Heart left ventricle (tissue), 16 donors: ENCODE measurements at regions not wholly inside any gene's neighbourhood (a gene's known extent, or its start where the extent isn't known, plus 50 kb on each side); places are given as distances from the start of the nearest gene placed in this dataset.

Experiments
- ATAC-seq, 4 donors: fragments of 200-7000 bp; cut with Tn5 transposase; one replicate each; pipeline ENCODE4 v1.9.1; 2020 to 2022; ENCODE audit warnings: moderate library complexity in 4 of 4, mild to moderate bottlenecking in 3 of 4, moderate number of reproducible peaks in 1 of 4
- DNase-seq, 5 donors: peaks; one replicate each; pipeline ENCODE4 v3.0.0-alpha.2; 2020
- H3K27ac ChIP-seq, 12 donors: fragments of 200-600 bp; sonication (generic) in 4 of 12; one replicate each; pipeline versions ENCODE4 v1.5.0 to v1.8.0; 2016 to 2022; ENCODE audit warnings: mild to moderate bottlenecking in 2 of 12
- H3K27me3 ChIP-seq, 9 donors: fragments of 200-600 bp; sonication (generic) in 2 of 9; one replicate each; pipeline versions ENCODE4 v1.5.1 to v1.8.0; 2016 to 2022; ENCODE audit warnings: mild to moderate bottlenecking in 3 of 9
- H3K36me3 ChIP-seq, 9 donors: fragments of 200-600 bp; sonication (generic) in 2 of 9; one replicate each; pipeline versions ENCODE4 v1.5.0 to v1.8.0; 2018 to 2022; ENCODE audit warnings: mild to moderate bottlenecking in 2 of 9
- H3K4me1 ChIP-seq, 12 donors: fragments of 200-600 bp; sonication (generic) in 4 of 12; one replicate each; pipeline versions ENCODE4 v1.5.0 to v1.8.0; 2016 to 2022; ENCODE audit warnings: mild to moderate bottlenecking in 3 of 12
- H3K4me3 ChIP-seq, 12 donors: fragments of 200-600 bp; sonication (generic) in 4 of 12; one replicate each; pipeline versions ENCODE4 v1.5.0 to v1.8.0; 2017 to 2022; ENCODE audit warnings: mild to moderate bottlenecking in 9 of 12, moderate library complexity in 4 of 12
- H3K9me3 ChIP-seq, 12 donors: fragments of 200-600 bp; sonication (generic) in 4 of 12; one replicate each; pipeline versions ENCODE4 v1.5.0 to v1.8.0; 2016 to 2022; ENCODE audit warnings: mild to moderate bottlenecking in 1 of 12
- POLR2A ChIP-seq, 2 donors: fragments of 450-650 bp; IDR thresholded peaks; one replicate each; pipeline ENCODE4 v1.6.1; 2017; ENCODE audit warnings: antibody characterized with exemption in 2 of 2, mild to moderate bottlenecking in 2 of 2, moderate library complexity in 2 of 2
- WGBS, 4 donors: extraction: QIAGEN DNeasy Blood & Tissue Kit in 2 of 4; methylation state at CpG; one replicate each; pipeline versions ENCODE4 v1.1.5 to v1.1.7; 2013 to 2018; 5-methylcytosine and 5-hydroxymethylcytosine counted together
- intact Hi-C, 10 donors: fragments of 100-400 bp; cut with DNase I; formaldehyde crosslinking; loops; one replicate each; pipeline versions ENCODE4 v1.11.1 to v1.14.2; 2022
- TF ChIP-seq, protein P1 (sequence below), 12 donors: fragments of 200-600 bp; sonication (generic) in 4 of 12; IDR thresholded peaks; one replicate each; pipeline versions ENCODE4 v1.5.0 to v1.8.0; 2018 to 2022; ENCODE audit warnings: antibody characterized with exemption in 12 of 12, mild to moderate bottlenecking in 5 of 12
- donor health status: ischemic (EF 13 %, LVEDD 7.1; RV severe dilation, severe dysfunction).
- donor health status: healthy with polysubstance abuse.
- donor health status: DM: no; HTN: yes; CAD: no.
- donor health status: DM: no; HTN: no; CAD: no.
- donor health status: ischemic (EF 25% LVEDD 6.9; RV normal size, moderate dysfunction).
- donor health status: ischemic (EF 25% LVEDD 5.7; RV mildly dilated, moderate dysfunction).
- donor health status: healthy.
- donor health status: DM: yes; HTN: yes; CAD: no.
- donor health status: ischemic (EF 35%, LVEDD 5.7; RV mildly dilated, moderate dysfunction).
- donor health status: nonischemic (EF 11% LVEDD 7.7; RV severe dilation, severe dysfunction).
- donor health status: DM: yes; HTN: yes; CAD: no.
- donor health status: PGD.
- donor health status: ischemic (EF 29% LVEDD 5.4; RV normal size, mild dysfunction).
- donor health status: nonischemic (EF 23%, LVEDD 6.1; RV moderate dilation, normal function).

DNA sequence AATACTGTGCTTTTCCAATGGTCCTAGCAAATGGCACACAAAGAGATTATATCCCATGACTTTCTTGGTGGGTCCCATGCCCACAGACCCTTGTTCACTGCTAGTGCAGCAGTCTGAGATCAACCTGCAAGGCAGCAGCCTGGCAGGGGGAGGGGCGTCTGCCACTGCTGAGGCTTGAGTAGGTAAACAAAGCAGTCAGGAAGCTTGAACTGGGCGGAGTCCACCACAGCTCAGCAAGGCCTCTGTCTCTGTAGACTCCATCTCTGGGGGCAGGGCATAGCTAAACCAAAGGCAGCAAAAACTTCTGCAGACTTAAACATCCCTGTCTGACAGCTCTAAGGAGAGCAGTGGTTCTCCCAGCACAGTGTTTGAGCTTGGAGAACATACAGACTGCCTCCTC, 82.9 kb downstream of the ZNF737 start:
- intact Hi-C loops = no loop called here
- ATAC-seq = no peak

DNA sequence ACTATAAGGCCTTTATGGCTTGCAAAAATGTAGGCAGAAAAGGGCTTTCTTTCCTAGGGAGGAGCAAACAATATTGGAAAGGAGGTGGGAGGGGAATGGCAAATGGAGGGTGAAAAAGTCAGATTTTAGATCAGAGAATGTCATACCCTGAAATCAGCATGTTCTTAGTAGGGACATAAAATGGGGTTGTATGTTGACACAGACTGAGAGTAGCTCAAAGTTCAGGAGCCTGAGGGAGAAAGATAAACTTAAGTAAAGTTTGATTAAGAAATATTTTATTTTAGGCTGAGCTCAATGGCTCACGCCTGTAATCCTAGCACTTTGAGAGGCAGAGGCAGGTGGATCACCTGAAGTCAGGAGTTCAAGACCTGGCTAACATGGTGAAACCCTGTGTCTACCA, 83.8 kb downstream of the ZNF737 start:
- Histone ChIP-seq H3K4me1 (no peaks in the 10 kb centered on the region), H3K27ac (no peak overlapping the region), H3K36me3 (no peaks in the 10 kb centered on the region), H3K27me3 (no peaks in the 10 kb centered on the region), H3K9me3 (peaks cover 0 to 12% (median 0%) of the 10 kb centered on the region in 12 donors), H3K4me3 (no peak overlapping the region)
- no peak for DNase-seq
- 80 to 92% (median 87%) methylated on average over 1 of the region's 1 CpG for WGBS, 4 donors
- intact Hi-C loops = no loop called here
- TF ChIP-seq, protein P1, sequence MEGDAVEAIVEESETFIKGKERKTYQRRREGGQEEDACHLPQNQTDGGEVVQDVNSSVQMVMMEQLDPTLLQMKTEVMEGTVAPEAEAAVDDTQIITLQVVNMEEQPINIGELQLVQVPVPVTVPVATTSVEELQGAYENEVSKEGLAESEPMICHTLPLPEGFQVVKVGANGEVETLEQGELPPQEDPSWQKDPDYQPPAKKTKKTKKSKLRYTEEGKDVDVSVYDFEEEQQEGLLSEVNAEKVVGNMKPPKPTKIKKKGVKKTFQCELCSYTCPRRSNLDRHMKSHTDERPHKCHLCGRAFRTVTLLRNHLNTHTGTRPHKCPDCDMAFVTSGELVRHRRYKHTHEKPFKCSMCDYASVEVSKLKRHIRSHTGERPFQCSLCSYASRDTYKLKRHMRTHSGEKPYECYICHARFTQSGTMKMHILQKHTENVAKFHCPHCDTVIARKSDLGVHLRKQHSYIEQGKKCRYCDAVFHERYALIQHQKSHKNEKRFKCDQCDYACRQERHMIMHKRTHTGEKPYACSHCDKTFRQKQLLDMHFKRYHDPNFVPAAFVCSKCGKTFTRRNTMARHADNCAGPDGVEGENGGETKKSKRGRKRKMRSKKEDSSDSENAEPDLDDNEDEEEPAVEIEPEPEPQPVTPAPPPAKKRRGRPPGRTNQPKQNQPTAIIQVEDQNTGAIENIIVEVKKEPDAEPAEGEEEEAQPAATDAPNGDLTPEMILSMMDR (IDR thresholded peaks at IDR 0.05) = no peak
- no peak for TF ChIP-seq POLR2A (IDR thresholded peaks at IDR 0.05)
- ATAC-seq = no peak

More for the DNA sequence above, 82.9 kb downstream of the ZNF737 start:
- H3K27ac ChIP-seq = no peak overlapping the region
- TF ChIP-seq, protein P1 (IDR thresholded peaks at IDR 0.05) = no peak
- TF ChIP-seq POLR2A (IDR thresholded peaks at IDR 0.05) = no peak
- no peak overlapping the region for H3K4me3 ChIP-seq
- no peaks in the 10 kb centered on the region for H3K27me3 ChIP-seq
- no peaks in the 10 kb centered on the region for H3K36me3 ChIP-seq
- no peaks in the 10 kb centered on the region for H3K4me1 ChIP-seq
- no peak for DNase-seq
- WGBS, 4 donors = 44 to 50% (median 45%) methylated on average over 2 of the region's 2 CpGs
- peaks cover 0 to 22% (median 0%) of the 10 kb centered on the region in 12 donors for H3K9me3 ChIP-seq

DNA sequence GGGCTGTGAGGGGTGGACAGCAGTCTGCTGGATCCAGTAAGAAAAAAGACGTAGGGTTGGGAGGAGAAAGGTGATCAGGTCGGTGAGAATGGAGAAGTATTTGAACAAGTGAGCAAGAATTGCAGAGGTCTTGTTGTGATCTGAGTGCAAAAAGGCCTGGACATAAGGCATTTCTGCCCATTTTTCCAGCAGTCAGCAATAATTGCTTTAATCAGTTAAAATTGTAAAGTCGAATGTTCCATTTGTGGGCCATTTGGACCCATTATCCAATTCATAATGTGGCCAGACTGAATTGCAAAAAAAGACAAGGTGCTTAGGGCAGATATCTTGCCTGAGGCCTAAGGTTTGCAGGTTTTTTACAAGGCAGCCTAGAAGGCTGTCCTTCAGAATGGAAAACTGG, 86.1 kb downstream of the ZNF737 start:
- TF ChIP-seq, protein P1 (IDR thresholded peaks at IDR 0.05) = no peak
- TF ChIP-seq POLR2A (IDR thresholded peaks at IDR 0.05) = no peak
- no peak for DNase-seq
- Histone ChIP-seq H3K4me3 (no peak overlapping the region), H3K27me3 (no peaks in the 10 kb centered on the region), H3K9me3 (peaks cover 0 to 8% (median 0%) of the 10 kb centered on the region in 12 donors), H3K36me3 (no peaks in the 10 kb centered on the region), H3K4me1 (no peaks in the 10 kb centered on the region), H3K27ac (no peak overlapping the region)
- no peak for ATAC-seq
- intact Hi-C loops = no loop called here
- WGBS, 4 donors = 74 to 80% (median 78%) methylated on average over 3 of the region's 3 CpGs

DNA sequence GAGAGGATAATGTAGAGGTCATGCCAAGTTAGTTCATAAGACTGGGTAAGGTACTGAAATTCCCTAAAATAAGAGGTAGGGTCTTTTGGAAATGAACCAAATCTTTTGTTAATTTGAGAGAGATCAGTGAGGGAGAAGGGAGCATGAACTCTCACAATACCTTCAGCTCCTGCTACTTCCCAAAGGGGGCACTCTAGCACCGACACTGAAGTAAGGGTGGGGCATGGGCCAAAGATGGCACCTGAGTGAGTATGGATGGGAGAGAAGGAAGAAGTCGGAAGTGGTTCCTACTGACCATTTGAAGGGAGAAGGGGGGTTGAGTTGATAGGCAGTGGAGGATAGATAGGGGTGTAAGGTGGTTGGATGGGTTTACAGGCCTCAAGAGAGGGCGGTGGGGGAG, 86.6 kb downstream of the ZNF737 start:
- Histone ChIP-seq H3K36me3 (no peaks in the 10 kb centered on the region), H3K4me1 (no peaks in the 10 kb centered on the region), H3K9me3 (peaks cover 0 to 8% (median 0%) of the 10 kb centered on the region in 12 donors), H3K27me3 (no peaks in the 10 kb centered on the region), H3K4me3 (no peak overlapping the region), H3K27ac (no peak overlapping the region)
- TF ChIP-seq POLR2A (IDR thresholded peaks at IDR 0.05) = no peak
- TF ChIP-seq, protein P1 (IDR thresholded peaks at IDR 0.05) = no peak
- no peak for ATAC-seq
- intact Hi-C loops = no loop called here
- DNase-seq = no peak
- 75 to 86% (median 83%) methylated on average over 3 of the region's 3 CpGs for WGBS, 4 donors
